Esophagus squamous epithelium (tissue), 5 donors: ENCODE measurements at regions not wholly inside any gene's neighbourhood (a gene's known extent, or its start where the extent isn't known, plus 50 kb on each side); places are given as distances from the start of the nearest gene placed in this dataset.

ENCODE experiments used
- DNase-seq: peaks from one replicate; lab custom pipeline; 2025; lab: John Stamatoyannopoulos, UW
- H3K27ac ChIP-seq, 4 donors: fragments of 200-600 bp; sonication (generic); one replicate each; pipeline ENCODE4 v1.5.1; 2016 to 2019; ENCODE audit warnings: mild to moderate bottlenecking in 1 of 4
- H3K27me3 ChIP-seq, 4 donors: fragments of 200-600 bp; sonication (generic); 1 replicate in 3 of 4; 2 replicates in 1 of 4; pipeline versions ENCODE4 v1.5.1 to v1.6.0; 2017 to 2021; ENCODE audit warnings: antibody characterized with exemption in 1 of 4
- H3K36me3 ChIP-seq, 3 donors: fragments of 200-600 bp; sonication (generic); one replicate each; pipeline ENCODE4 v1.5.1; 2016 to 2019
- H3K4me1 ChIP-seq, 3 donors: fragments of 200-600 bp; sonication (generic); one replicate each; pipeline ENCODE4 v1.5.1; 2017 to 2019
- H3K4me3 ChIP-seq, 4 donors: fragments of 200-600 bp; sonication (generic); 1 replicate in 3 of 4; 2 replicates in 1 of 4; pipeline ENCODE4 v1.5.1; 2016 to 2019; ENCODE audit warnings: mild to moderate bottlenecking in 2 of 4, moderate library complexity in 1 of 4
- H3K9me3 ChIP-seq, 3 donors: fragments of 200-600 bp; sonication (generic); one replicate each; pipeline ENCODE4 v1.5.1; 2016 to 2019
- POLR2A ChIP-seq, 4 donors: fragments of 450-650 bp; IDR thresholded peaks; one replicate each; pipeline ENCODE4 v1.6.1; 2017; ENCODE audit warnings: antibody characterized with exemption in 4 of 4, mild to moderate bottlenecking in 4 of 4, moderate library complexity in 3 of 4
- WGBS, 2 donors: methylation state at CpG; one replicate each; pipeline ENCODE4 v1.1.5; 2018; 5-methylcytosine and 5-hydroxymethylcytosine counted together
- intact Hi-C: fragments of 100-400 bp; cut with DNase I; formaldehyde crosslinking; loops from one replicate; pipeline ENCODE4 v1.15.0; 2022
- TF ChIP-seq, protein P1 (sequence below), 6 experiments: fragments of 450-650 bp in 4 of 6; fragments of 200-600 bp in 2 of 6; sonication (generic) in 2 of 6; IDR thresholded peaks; one replicate each; pipeline ENCODE4 v1.5.1; 2016 to 2019; ENCODE audit warnings: antibody characterized with exemption in 6 of 6, mild to moderate bottlenecking in 4 of 6, moderate library complexity in 4 of 6
- donor health status: DM: yes; HTN: yes; CAD: no.

DNA sequence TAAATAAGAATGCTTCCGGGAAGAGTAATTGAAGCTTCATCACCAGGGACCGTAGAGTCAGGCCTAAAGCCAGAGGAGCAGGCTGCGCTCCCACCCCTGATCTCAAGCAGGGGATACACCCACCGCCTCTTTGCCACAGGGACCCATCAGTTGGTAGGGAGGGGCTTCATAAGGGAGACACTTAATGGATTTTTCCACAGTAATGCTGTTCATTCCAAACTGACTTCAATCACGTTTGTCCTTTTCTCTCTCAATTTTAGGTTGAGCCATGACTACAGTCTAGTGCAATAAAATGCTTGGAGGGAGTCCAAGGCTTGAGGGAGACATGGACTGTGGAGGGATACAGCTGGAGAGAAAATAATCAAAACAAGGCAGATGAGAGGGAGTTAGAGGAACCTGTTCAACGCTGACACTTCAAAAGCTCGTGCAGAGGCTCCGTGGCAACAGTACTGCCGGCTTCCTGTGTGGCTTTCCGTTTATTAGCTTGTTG lies 111.5 kb downstream of the SEC16B start:
- intact Hi-C loops = no loop called here
- DNase-seq = no peak
- TF ChIP-seq, protein P1, sequence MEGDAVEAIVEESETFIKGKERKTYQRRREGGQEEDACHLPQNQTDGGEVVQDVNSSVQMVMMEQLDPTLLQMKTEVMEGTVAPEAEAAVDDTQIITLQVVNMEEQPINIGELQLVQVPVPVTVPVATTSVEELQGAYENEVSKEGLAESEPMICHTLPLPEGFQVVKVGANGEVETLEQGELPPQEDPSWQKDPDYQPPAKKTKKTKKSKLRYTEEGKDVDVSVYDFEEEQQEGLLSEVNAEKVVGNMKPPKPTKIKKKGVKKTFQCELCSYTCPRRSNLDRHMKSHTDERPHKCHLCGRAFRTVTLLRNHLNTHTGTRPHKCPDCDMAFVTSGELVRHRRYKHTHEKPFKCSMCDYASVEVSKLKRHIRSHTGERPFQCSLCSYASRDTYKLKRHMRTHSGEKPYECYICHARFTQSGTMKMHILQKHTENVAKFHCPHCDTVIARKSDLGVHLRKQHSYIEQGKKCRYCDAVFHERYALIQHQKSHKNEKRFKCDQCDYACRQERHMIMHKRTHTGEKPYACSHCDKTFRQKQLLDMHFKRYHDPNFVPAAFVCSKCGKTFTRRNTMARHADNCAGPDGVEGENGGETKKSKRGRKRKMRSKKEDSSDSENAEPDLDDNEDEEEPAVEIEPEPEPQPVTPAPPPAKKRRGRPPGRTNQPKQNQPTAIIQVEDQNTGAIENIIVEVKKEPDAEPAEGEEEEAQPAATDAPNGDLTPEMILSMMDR (IDR thresholded peaks at IDR 0.05) = no peak
- TF ChIP-seq POLR2A (IDR thresholded peaks at IDR 0.05) = no peak
- Histone ChIP-seq H3K27me3 (no peaks in the 10 kb centered on the region), H3K4me3 (no peak overlapping the region), H3K9me3 (no peaks in the 10 kb centered on the region), H3K27ac (no peak overlapping the region), H3K36me3 (no peaks in the 10 kb centered on the region), H3K4me1 (no peaks in the 10 kb centered on the region)
- 35 to 41% methylated on average over 10 of the region's 10 CpGs for WGBS, 2 donors

DNA sequence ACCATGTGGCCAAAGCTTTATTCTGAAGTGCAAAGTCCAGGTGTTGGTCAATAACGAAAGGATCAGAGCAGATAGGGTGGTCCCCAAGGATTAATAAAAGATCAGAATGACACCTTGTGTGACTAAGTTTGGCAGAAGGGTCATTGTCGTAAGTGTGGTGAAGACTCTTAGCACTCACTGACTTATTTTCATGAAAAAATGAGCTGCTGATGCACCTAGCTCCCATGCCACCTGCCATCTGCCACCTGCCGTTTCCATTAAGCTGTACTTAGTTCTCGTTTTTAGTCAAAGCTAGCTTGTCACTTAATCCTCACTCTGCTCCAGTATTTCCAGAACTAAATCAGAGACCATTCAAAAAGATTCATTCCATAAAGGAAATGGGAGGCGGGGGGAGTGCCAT lies 112.6 kb downstream of the SEC16B start:
- 73 to 87% methylated on average over 5 of the region's 5 CpGs for WGBS, 2 donors
- no peaks in the 10 kb centered on the region for H3K36me3 ChIP-seq
- H3K4me1 ChIP-seq = no peaks in the 10 kb centered on the region
- H3K27me3 ChIP-seq = no peaks in the 10 kb centered on the region
- H3K4me3 ChIP-seq = no peak overlapping the region
- TF ChIP-seq POLR2A (IDR thresholded peaks at IDR 0.05) = no peak
- TF ChIP-seq, protein P1 (IDR thresholded peaks at IDR 0.05) = no peak
- intact Hi-C loops = no loop called here
- DNase-seq = no peak
- no peak overlapping the region for H3K27ac ChIP-seq
- no peaks in the 10 kb centered on the region for H3K9me3 ChIP-seq

DNA sequence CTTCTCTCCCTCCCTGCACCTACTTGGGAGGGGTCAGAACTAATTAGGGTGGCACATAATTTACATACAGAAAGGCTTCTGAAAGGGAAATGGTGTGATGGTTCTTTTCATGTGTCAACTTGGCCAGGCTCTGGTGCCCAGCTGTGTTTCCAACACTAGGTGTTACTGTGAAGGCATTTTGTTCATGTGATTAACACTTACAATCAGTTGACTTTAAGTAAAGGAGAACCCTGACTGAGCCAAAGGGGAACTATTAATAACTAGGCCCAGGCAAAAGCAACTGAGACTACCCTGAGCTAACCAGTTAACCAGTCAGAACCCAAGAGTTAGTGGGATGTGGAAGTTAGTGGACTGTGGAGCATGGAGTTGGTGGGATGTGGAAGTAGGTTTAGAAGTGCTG lies 114.9 kb downstream of the SEC16B start:
- no peak for TF ChIP-seq POLR2A (IDR thresholded peaks at IDR 0.05)
- TF ChIP-seq, protein P1 (IDR thresholded peaks at IDR 0.05) = no peak
- Histone ChIP-seq H3K4me3 (no peak overlapping the region), H3K9me3 (no peaks in the 10 kb centered on the region), H3K27me3 (no peaks in the 10 kb centered on the region), H3K27ac (no peak overlapping the region), H3K36me3 (no peaks in the 10 kb centered on the region), H3K4me1 (no peaks in the 10 kb centered on the region)
- no peak for DNase-seq
- intact Hi-C loops = no loop called here

DNA sequence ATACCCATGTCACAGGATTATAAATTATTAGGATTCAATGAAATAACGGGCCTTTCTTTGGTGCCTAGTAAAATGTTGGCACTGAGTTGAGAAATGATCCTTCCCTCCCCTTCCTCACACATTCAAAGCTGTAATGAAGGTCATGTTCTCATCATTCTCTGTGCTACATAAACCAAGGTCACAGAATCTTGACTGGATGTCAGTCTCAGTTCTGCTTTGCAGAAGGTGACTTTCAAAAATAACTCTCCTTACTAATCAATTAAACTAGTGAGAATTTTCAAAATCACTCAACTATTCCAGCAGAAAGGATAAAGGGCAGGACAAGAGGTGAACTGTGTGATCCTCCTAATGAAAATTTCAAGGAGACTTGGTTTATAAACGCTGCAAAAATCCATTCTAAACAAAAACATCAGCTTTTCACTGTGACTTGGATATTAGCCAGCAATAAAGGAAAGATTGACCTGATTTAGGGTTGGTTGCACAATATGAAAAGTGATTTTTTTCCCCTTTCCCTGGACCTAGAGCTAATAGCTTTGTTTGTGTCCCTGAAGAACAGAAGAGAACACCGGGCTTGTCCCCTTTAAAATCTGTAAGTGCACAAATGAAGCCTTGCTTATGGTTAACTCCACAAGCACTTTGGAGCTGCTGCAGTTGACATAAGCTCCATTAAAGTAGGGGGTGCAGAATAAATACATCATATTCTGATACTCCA lies 120.1 kb downstream of the SEC16B start:
- Histone ChIP-seq H3K4me3 (no peak overlapping the region), H3K4me1 (no peaks in the 10 kb centered on the region), H3K9me3 (no peaks in the 10 kb centered on the region), H3K27ac (no peak overlapping the region), H3K27me3 (no peaks in the 10 kb centered on the region), H3K36me3 (no peaks in the 10 kb centered on the region)
- no peak for DNase-seq
- intact Hi-C loops = no loop called here
- WGBS, 2 donors = 32 to 36% methylated on average over 3 of the region's 3 CpGs
- no peak for TF ChIP-seq POLR2A (IDR thresholded peaks at IDR 0.05)
- TF ChIP-seq, protein P1 (IDR thresholded peaks at IDR 0.05) = no peak

DNA sequence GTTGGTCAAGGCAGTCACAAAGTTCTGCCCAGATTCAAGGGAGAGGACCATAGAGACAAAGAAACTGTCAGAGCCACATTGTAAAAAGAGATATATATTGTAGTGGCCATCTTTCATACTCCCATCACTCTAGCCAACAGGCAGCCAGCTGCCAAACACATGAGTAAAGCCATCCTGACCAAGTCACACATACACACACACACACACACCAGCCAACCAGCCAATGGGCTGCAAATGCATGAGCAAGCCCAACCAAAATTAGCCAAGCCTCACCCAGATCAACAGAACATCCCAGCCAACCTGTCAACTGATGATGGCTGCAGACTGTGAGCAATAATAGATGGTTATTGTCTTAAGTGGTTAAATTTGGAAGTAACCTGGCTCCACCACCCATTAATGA lies 120.7 kb downstream of the SEC16B start:
- TF ChIP-seq, protein P1 (IDR thresholded peaks at IDR 0.05) = no peak
- no peak for TF ChIP-seq POLR2A (IDR thresholded peaks at IDR 0.05)
- Histone ChIP-seq H3K36me3 (no peaks in the 10 kb centered on the region), H3K9me3 (no peaks in the 10 kb centered on the region), H3K4me3 (no peak overlapping the region), H3K27me3 (no peaks in the 10 kb centered on the region), H3K27ac (no peak overlapping the region), H3K4me1 (no peaks in the 10 kb centered on the region)
- no peak for DNase-seq
- intact Hi-C loops = no loop called here
